GM19452 (cell line): ENCODE measurements at regions not wholly inside any gene's neighbourhood (a gene's known extent, or its start where the extent isn't known, plus 50 kb on each side); places are given as distances from the start of the nearest gene placed in this dataset.
"Not testable (repeated sequence)": the region's sequence is repeated elsewhere in the genome, so short reads cannot be mapped to it uniquely, and the experiment has no call there.

Experiments used
- ATAC-seq: cut with Tn5 transposase; IDR thresholded peaks from one replicate; pipeline ENCODE4 v1.9.1; 2021; ENCODE audit not compliant: unreplicated experiment

DNA sequence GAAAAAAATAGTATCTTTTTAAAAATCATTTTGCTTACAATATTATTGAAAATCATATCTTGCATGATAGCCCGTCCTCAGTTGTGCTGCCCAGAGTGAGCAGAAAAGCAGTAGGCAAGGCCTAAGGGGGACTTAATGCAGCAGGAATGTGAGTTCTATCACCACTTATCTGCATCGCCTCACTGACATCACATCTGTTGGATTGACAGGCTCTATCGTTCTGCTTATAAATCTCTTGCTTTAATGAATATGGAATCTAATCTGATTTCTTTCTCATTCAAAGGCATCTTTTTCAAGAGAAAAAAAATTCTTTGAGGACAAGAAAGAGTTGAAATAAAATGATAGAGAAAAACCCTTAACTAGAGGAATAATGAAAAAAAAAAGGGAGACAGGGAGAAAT, 249.9 kb downstream of the PAPSS1 start:
- ATAC-seq: no peak

DNA sequence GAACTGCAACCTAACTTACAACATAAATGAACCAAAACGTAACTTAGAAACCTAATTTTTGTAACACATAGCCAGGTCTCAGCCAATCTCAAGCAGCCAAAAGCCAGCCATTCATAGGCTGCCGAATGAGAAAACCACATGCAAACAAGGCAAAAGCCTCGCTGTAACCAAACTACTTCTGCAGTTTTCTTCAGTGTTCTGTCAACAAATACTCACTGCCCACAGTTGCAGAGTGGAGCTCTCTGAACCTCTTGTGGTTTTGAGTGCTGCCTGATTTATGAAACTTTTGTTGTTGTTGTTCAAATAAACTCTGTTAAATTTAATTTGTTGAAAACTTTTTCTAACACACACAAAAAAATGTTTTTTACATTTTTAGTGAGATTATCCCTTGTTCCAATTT, 251.2 kb downstream of the PAPSS1 start:
- no peak for ATAC-seq

- ATAC-seq: no peak
These were observed 251.9 kb downstream of the PAPSS1 start for GRCh38 chr4:107468156-107468555.

DNA sequence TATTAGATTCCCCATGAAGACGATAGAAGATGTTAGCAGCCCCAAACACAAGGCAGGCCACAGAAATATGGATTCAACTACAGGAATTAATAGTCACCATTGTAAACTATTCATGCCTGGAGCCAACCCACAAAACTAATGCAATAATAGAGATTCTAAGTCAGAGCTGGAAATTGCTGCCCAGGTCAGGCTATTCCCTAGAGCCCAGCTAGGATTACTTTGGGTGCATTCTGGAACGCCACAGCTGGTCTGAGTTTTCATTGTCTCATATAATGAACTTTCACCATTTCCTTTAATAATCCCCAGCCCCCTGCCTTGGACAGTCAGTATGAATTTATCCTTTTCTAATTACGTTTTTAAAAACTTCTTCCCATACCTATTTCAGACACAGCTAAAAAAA, 252.6 kb downstream of the PAPSS1 start:
- ATAC-seq: no peak

GRCh38 chr4:107458194-107458593, 261.8 kb downstream of the PAPSS1 start:
- ATAC-seq: no peak

DNA sequence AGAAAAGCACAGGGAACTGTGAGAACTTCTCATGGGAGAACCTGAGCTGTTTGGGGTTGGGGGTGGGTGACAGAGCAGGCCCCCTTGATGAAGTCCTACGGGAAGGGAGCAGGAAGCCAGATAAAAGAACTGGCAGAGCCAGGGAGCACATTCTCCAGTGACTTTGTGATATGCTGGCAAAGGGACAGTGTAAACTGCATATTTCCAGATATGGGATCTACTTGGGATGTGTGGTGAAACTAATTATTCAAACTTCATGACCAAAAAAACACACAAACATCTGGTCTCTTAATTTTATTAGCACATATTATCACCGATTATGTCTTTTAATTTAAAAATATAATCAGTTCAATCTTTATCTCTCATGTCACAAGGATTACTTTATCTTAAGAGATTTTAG, 266.0 kb downstream of the PAPSS1 start:
- no peak for ATAC-seq

DNA sequence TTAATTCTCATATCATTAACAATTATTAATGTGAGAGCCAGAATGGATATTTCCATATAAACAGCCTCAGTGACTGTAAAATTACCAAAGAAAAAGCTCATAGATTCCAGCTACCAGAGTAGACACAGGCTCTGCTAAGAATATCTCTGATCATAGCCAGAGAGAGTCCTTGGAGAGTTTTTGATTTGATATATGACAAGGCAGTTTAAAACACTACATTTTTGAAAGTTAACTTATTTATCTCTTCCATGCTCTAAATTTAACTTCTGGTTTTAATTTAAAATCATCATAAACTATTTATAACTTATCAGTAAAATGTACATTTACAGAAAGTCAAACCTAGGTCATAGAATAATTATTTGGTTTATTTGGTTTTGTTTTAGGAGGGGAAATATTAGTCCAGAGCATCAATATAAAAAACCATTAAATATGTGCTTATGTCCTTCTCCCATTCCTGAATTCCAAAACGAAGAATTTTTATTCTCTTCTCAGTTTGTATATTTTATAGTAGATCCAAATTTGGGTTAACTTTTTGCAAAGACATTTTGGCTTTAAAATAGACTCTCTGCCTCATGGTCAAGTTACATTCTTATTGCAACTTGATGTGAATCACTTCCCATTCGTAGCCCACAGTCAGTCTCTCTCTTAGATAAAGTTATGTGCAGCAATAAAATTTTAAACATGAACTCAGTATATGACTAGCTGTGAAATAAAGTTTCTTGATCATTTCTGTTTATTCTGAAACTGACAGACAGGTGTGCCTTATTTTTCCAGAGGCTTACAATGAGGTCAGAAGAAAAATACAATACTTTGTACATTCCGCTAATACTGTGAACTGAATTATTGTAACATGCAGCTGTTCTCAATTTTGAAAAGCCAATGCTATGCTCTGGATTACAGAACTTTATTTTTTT, 267.1 kb downstream of the PAPSS1 start:
- ATAC-seq: no peak

DNA sequence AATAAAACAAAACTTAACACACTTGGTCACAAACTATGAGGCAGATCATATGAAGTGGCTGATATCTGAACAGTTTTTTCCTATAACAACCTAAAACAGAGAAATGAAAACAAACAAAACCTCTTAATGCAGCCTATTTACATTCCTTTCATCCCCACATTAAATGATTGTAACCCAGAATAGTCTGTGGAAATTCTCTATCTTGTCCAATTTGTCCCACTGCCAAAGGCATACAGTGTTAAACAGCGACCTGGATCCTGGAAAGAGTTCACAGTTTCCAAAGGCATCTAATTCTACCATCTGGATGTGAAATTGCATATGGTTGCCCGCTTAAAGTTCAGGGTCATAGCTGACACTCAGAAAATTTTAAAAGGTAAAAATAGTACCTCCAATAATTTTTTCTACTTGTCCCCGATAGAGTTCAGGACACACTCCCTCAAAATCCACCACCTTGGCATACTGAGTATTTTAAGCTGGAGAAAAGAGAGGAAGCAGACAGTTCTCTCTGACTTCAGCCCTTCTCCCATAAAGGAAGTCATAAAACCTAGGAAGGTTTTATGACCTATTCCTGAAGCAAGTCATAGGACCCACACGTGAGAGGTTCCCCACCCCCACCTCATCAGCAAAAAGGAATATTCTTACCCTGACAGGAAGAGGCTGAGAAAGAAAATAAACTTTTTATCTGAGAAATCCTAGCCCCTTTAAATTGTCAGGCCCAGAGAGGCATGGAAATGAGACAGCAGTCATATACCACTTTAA, 270.2 kb downstream of the PAPSS1 start:
- no peak for ATAC-seq

DNA sequence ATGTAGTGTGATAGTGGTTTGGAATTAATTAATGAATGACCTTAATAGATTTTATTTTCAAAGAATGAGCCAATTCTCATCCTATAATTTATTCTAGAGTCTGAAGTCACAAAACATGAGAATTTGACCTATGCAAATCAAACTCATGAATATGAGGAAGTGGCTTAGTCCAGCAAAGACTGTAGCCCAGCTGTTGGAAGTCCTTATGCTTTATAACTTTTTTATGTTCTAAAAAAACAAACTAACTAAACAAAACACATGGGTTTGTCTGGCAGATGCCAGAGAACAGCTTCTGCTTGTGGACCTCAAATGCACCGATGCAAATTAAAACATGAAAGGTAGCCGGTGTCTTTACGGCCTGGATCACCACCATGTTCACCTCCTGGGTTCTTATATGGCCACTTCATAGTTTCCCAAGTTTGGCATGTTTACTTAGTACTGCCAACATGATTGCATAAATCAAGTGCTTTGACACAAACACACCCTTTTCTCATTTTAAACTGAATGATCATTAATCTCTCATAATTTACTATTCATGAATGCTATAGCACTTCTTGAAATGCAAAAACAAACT, 277.4 kb downstream of the PAPSS1 start:
- ATAC-seq: no peak

GRCh38 chr4:107439401-107439800, 280.6 kb downstream of the PAPSS1 start:
- ATAC-seq: no peak

GRCh38 chr4:107436471-107436870, 283.6 kb downstream of the PAPSS1 start:
- not testable (repeated sequence) for ATAC-seq

DNA sequence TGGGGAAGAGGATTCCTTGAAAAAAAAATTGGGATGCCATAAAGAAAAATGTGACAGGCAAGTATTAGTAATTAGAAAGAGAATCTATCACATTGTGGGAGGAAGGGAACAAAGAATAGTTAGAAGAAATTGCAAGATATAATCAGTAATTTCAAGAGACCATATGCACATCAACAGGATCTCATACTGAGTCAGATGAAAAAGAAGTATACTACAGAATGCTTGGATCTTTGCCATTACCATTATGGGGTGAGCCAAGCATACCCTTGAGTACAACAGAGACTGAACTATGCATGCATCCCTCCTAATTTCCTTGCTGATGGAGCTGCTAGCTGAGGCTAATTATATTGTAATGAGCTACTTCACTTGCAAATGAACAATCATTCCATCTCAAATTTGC, 287.6 kb downstream of the PAPSS1 start:
- ATAC-seq: no peak

DNA sequence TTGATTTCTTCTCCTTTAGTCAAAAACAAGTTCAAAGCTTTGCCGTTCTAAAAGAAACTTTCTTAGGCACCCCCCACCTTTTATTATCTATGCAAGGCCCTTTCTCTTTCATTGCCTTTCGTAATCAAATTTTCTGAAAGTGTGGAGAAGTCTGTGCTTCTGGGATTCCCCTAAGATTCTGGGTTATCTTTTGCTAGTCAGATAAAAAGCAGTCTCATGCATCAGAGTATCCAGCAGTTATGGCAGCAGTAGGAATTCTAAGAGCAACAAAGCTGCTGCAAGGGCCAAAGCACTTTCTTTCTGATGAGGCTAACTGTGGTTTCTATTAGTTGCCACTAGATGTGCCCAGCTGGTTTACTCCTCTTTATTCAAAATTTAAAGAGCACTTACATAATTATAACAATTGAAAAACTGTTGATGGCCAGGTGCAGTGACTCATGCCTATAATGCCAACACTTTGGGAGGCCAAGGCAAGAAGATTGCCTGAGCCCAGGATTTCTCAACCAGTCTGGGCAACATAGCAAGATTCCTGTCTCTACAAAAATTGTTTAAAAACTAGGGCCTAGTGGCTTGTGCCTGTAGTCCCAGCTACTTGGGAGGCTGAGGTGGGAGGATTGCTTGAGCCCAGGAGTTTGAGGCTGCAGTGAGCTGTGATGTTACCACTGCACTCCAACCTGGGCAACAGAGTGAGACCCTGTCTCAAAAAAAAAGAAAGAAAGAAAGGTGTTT, 296.2 kb downstream of the PAPSS1 start:
- ATAC-seq: no peak

DNA sequence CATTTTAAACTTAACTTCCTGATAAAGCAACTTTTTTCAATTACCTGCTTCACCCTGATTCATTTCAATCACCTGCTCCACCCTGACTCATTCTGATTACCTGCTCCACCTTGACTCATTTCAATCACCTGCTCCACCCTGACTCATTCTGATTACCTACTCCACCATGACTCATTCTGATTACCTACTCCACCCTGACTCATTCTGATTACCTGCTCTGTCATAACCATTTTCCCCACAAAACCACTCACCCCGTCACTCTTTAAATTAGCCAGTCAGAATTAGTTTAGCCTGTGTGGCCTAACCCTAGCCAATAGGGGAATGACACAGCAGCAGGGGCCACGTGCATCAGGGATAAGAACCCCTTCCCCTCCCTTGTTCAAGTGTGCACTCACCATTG, 300.5 kb downstream of the PAPSS1 start:
- ATAC-seq: not testable (repeated sequence)

- ATAC-seq: no peak
These were observed 301.0 kb downstream of the PAPSS1 start for GRCh38 chr4:107419052-107419451.

DNA sequence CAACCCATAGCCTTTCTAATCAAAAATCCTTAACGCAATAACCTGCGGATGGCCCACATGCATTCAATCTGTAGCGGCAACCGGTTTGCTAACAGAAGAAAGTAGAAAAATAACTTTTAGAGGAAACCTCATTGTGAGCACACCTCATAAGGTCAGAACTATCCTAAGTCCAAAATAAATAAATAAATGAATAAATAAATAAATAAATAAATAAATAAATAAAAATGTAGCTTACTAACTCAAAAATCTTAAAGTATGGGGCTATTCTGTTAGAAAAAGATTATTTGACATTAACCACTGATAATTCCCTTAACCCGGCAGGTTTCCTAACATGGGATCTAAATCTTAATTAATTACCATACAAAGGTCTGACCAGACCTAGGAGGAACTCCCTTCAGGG, 304.5 kb downstream of the PAPSS1 start:
- ATAC-seq: not testable (repeated sequence)

- not testable (repeated sequence) for ATAC-seq
These were observed 310.2 kb downstream of the PAPSS1 start for GRCh38 chr4:107409872-107410271.

DNA sequence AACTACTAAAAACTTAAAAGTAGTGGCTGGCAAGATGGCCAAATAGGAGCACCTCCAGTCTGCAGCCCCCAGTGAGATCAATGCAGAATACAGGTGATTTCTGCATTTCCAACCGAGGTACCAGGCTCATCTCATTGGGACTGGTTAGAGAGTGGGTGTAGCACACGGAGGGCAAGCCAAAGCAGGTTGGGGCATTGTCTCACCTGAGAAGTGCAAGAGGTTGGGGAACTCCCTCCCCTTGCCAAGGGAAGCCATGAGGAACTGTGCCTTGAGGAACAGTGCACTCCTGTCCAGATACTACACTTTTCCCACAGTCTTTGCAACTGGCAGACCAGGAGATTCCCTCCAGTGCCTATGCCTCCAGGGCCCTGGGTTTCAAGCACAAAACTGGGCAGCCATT, 311.1 kb downstream of the PAPSS1 start:
- ATAC-seq: no peak

GRCh38 chr4:107404591-107405300, 315.3 kb downstream of the PAPSS1 start:
- ATAC-seq: no peak

DNA sequence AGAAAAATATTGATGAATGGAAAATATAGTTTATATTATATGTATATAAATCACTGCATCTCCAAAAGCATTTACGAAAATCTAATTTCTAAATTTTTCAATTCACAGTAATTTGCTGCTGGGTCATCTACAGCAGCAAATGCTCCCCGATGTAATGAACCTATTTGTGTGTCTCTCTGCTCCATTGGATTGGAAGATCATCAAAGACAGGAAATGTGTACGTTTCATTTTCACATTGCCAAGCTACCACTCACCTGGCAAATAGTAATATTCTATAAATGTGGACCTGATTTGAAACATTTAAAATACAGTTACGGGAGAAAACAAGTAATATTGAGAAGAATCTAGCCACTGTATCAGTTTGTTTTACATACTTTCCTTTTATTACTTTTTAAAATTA, 317.7 kb downstream of the PAPSS1 start:
- no peak for ATAC-seq

DNA sequence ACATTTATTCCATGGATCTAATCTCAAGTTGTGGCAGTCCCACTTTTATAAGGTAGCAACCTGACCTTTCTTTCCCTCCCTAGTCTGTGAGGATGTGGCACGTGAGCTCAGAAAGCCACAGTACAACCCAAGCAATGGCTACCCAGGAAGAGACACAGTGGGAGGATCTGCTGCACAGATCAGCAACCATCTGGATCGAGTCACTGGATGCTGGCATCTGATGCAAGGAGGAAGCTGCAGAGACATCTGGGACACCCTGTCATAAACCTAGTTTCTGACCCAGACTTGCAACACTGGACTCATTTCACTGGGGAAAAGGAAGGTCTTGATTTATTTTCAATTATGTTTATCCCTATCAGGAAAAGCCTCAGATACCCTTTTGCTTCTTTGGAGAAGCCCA, 327.1 kb downstream of the PAPSS1 start:
- no peak for ATAC-seq
